ENCODE measurements at regions not wholly inside any gene's neighbourhood (a gene's known extent, or its start where the extent isn't known, plus 50 kb on each side); places are given as distances from the start of the nearest gene placed in this dataset.

DNA sequence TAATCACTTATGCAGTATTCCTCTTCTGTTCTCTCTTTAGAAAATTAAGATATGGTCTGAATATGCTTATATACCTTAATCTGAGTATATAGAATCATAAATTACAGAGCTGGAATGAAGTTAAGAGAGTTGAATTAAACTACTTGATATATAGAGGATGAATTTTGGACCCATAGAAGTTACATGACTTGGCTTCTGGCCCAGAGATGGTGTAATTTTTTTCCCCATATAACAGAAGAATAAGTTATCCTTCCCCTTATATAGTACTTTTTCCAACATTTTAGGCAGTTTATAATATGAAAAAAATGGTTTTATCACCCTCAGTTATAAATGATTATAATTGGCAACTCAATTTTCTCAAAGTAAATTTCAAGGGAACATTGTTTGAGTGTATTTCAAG lies 616.3 kb downstream of the TBC1D4 start:
- DNase-seq, result no peak

- no peak for DNase-seq
Observed at GRCh38 chr13:74860789-74861188, 621.2 kb downstream of the TBC1D4 start.

GRCh38 chr13:74850893-74851292 lies 631.1 kb downstream of the TBC1D4 start:
- DNase-seq, result no peak

- no peak for DNase-seq
Observed at GRCh38 chr13:74847966-74848365, 634.0 kb downstream of the TBC1D4 start.

- DNase-seq, result no peak
Observed at GRCh38 chr13:74845806-74846205, 636.2 kb downstream of the TBC1D4 start.

DNA sequence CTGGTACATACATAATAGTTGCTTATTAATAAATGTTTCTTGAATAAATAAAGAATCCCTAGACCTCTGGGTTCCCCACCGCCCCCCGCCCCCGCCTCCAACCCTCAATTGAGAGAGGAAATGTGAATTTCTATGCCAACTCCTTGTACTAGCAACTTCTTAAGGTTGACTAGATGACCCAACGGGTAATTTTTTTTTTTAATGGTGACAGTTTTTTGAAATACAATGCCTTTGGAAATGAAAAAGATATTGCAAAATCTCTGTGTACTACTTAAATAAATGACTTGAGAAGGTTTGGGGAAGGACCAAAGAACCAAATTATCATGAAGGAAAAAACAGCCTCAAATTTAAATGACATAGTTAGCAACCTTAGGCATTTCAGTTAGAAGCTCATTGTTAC lies 640.3 kb downstream of the TBC1D4 start:
- DNase-seq, result no peak

- DNase-seq, result no peak
Observed at GRCh38 chr13:74841123-74841522, 640.8 kb downstream of the TBC1D4 start.

GRCh38 chr13:74839656-74840055 lies 642.3 kb downstream of the TBC1D4 start:
- DNase-seq, result no peak

DNA sequence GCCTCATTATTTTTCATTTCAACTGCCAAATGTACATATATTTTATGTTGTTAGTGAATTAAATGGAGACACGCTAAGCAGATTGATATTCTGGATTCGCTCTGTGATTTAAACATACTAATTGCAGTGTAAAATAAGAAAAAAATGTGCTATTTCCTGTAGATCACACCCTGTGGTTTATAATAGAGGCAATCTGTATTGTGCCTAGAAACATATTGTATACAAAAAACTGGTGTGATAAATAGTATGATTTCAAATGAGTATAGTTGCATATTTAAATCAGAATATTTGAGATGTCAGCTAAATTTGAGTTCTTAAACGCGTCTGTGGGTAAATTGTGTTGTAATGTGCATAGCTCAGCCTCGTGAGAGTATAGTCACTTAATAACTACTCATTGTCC lies 643.9 kb downstream of the TBC1D4 start:
- no peak for DNase-seq

DNA sequence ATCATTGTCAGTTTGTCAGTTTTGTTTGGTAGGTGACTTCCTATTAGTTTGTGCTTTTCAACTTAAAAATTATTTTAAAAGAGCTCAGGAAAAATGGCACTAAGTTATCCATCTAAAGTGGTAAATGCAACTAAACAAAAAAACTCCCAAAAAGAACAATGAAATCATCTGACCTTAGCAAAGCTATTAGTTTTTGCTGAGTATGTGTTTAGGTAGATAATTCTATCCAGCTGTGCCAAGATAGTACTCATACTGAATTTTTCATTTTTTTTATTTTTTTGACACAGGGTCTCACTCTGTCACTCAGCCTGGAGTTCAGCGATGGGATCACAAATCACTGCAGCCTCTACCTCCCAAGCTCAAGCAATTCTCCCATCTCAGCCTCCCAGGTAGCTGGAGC lies 645.3 kb downstream of the TBC1D4 start:
- no peak for DNase-seq

DNA sequence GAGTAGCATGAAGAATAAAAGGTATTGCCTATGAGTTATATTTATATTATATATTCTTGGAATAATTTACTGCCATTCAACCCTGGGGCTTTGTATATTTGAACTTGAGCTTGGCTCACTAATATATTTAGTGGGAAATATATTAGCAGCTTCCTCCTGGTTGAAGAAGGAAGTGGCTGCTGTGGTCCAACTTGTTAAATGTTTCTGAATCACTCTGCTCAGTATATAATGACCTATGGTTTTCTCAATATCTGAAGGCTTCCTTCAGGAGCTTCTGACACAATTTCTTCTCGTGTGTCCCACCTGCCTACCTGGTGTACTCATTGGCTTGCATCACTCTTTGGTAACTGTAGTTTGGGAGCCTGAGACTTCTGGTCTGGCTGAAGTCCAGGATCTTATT lies 646.4 kb downstream of the TBC1D4 start:
- no peak for DNase-seq

DNA sequence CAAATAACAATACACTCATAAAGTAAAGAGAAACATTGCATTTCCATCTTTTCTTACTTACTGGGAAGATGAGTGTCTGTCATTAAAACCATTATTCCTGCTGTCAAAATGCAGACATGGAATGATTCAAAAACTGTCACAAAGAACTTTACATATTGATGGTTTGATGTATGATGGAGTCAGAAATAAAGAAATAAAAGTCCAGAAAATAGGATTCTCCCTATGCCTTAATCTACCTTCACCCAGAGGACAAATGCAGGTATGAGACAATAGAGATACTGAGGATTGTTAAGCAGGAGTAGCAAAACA lies 656.1 kb downstream of the TBC1D4 start:
- no peak for DNase-seq

GRCh38 chr13:74825152-74825937 lies 656.6 kb downstream of the TBC1D4 start:
- no peak for DNase-seq

- DNase-seq, result no peak
Observed at GRCh38 chr13:74820809-74821208, 661.2 kb downstream of the TBC1D4 start.

- DNase-seq, result no peak
Observed at GRCh38 chr13:74819549-74819948, 662.4 kb downstream of the TBC1D4 start.

- DNase-seq, result no peak
Observed at GRCh38 chr13:74816737-74817136, 665.2 kb downstream of the TBC1D4 start.

- DNase-seq, result no peak
Observed at GRCh38 chr13:74796157-74796556, 662.0 kb upstream of the KLF12 start.

DNA sequence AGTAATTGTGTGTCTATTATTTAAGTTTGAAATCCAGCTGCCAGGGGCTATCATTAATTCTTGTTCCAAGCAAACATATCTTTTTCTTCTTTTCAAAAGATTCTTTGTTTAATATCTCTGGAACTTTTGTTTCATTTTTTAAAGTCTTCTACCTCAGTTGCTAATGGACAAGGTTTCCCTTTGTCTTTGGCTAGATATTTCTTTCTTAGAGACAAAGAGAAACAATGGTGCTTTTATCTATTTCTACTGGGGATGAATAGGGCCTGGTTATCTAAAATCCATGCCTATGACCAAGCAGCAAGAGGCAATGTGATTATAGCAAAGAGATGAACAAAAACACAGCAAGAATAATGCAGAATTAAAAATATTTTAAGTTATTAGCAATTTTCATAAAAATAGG lies 661.3 kb upstream of the KLF12 start:
- DNase-seq, result no peak

GRCh38 chr13:74794582-74794981 lies 660.4 kb upstream of the KLF12 start:
- no peak for DNase-seq

- DNase-seq, result peak in 1 of 2 experiments; percentile 60
Observed at GRCh38 chr13:74794147-74794546, 659.9 kb upstream of the KLF12 start.

- no peak for DNase-seq
Observed at GRCh38 chr13:74784959-74785358, 650.8 kb upstream of the KLF12 start.

- DNase-seq, result no peak
Observed at GRCh38 chr13:74778946-74779345, 644.7 kb upstream of the KLF12 start.

- no peak for DNase-seq
Observed at GRCh38 chr13:74778087-74778486, 643.9 kb upstream of the KLF12 start.

DNA sequence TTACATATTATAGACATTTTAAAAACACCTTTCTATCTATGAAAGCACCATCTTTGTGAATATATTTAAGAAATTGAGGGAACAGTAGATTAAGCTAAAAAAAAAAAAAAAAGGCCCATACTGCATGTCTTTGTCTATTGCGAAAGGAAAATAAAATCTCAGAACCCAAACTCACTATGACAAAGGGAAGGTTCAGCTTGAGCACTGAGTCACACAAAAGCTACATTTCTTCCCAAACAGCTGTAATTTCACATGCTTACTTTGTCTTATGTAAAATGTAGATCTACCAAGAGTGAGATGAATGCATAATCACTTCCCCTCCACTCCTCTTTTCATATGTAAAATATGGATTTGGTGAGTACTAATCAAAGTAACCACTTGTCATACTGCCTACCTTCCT lies 640.1 kb upstream of the KLF12 start:
- no peak for DNase-seq

- DNase-seq, result no peak
Observed at GRCh38 chr13:74773248-74773647, 639.0 kb upstream of the KLF12 start.

GRCh38 chr13:74771964-74772363 lies 637.8 kb upstream of the KLF12 start:
- DNase-seq, result no peak
